Lower leg skin (tissue), 4 donors: ENCODE measurements at regions not wholly inside any gene's neighbourhood (a gene's known extent, or its start where the extent isn't known, plus 50 kb on each side); places are given as distances from the start of the nearest gene placed in this dataset.

Experiments
- DNase-seq, 2 donors: peaks; one replicate each; pipeline ENCODE4 v3.0.0-alpha.2; 2019; ENCODE audit warnings: low spot score in 2 of 2
- H3K4me3 ChIP-seq: fragments of 200-600 bp; sonication (generic); 2 replicates; pipeline ENCODE4 v1.5.1; 2017; ENCODE audit warnings: mild to moderate bottlenecking, low read depth; ENCODE audit not compliant: poor library complexity, severe bottlenecking
- POLR2A ChIP-seq, 2 donors: fragments of 450-650 bp; IDR thresholded peaks; one replicate each; pipeline ENCODE4 v1.6.1; 2016 to 2017; ENCODE audit warnings: antibody characterized with exemption in 2 of 2, mild to moderate bottlenecking in 1 of 2, moderate library complexity in 1 of 2
- WGBS, 2 donors: methylation state at CpG; one replicate each; pipeline ENCODE4 v1.1.5; 2018; 5-methylcytosine and 5-hydroxymethylcytosine counted together
- intact Hi-C: fragments of 100-400 bp; cut with DNase I; formaldehyde crosslinking; loops from one replicate; pipeline ENCODE4 v1.15.0; 2023; ENCODE audit warnings: low total_unique reads
- TF ChIP-seq, protein P1 (sequence below), 3 donors: fragments of 450-650 bp; IDR thresholded peaks; one replicate each; pipeline ENCODE4 v1.5.1; 2016; ENCODE audit warnings: antibody characterized with exemption in 3 of 3, mild to moderate bottlenecking in 3 of 3, moderate library complexity in 2 of 3

DNA sequence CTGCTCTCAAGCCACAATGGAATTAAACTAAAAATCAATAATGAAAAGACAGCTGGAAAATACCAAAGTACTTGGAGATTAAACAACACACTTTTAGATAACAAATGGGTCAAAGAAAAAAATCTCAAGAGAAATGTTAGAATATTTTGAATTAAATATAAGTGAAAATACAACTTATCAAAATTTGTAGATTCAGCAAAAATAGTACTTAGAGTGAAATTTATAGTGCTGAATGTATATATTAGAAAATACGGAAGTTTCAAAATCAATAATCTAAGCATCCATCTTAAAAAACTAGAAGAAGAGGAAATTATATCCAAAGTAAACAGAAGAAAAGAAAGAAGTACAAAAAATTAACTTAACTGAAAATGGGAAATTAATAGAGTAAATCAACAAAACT, 179.2 kb upstream of the CDH11 start:
- intact Hi-C loops: no loop called here
- no peak for DNase-seq
- 92 to 94% methylated on average over 1 of the region's 1 CpG for WGBS, 2 donors
- TF ChIP-seq, protein P1, sequence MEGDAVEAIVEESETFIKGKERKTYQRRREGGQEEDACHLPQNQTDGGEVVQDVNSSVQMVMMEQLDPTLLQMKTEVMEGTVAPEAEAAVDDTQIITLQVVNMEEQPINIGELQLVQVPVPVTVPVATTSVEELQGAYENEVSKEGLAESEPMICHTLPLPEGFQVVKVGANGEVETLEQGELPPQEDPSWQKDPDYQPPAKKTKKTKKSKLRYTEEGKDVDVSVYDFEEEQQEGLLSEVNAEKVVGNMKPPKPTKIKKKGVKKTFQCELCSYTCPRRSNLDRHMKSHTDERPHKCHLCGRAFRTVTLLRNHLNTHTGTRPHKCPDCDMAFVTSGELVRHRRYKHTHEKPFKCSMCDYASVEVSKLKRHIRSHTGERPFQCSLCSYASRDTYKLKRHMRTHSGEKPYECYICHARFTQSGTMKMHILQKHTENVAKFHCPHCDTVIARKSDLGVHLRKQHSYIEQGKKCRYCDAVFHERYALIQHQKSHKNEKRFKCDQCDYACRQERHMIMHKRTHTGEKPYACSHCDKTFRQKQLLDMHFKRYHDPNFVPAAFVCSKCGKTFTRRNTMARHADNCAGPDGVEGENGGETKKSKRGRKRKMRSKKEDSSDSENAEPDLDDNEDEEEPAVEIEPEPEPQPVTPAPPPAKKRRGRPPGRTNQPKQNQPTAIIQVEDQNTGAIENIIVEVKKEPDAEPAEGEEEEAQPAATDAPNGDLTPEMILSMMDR (IDR thresholded peaks at IDR 0.05): no peak
- no peak for TF ChIP-seq POLR2A (IDR thresholded peaks at IDR 0.05)
- H3K4me3 ChIP-seq: no peak overlapping the region

DNA sequence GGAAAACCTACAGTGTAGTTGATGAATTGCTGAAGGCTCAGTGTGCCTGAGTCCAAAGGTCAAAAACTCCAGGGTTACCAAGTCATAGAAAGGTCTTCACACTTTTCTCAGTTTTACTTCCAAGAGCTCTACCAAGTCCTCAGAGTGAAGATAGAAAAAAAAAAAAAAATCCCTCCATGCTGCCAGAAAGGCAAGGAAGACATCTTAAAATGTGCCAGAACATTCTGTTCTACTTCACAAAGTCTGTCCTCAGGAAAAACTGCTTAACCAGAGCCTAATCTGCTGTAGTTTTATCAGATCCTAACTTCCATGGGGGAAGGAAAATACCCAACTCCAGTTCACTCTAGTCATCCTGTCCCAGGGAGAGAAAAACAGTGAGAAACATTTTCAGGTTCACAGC, 175.6 kb upstream of the CDH11 start:
- intact Hi-C loops: no loop called here
- DNase-seq: no peak

DNA sequence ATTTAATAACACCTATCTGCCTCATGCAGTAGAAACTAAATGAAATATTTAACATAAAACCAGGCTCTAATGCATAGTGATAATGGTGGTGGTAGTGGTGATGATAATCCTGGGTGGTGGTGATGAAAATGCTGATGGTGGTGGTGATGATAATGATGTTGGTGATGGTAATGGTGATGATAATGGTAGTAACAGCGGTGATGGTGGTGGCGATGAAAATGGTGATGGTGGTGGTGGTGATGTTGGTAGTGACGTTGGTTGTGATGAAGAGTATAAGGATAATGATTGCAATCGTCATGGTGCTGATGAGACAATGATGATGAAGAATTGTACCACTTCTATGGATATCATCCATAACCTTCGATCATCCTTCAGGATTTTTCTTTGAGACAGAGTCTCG, 173.7 kb upstream of the CDH11 start:
- intact Hi-C loops: no loop called here
- DNase-seq: no peak
- 94 to 97% methylated on average over 6 of the region's 6 CpGs for WGBS, 2 donors
- H3K4me3 ChIP-seq: no peak overlapping the region
- TF ChIP-seq, protein P1 (IDR thresholded peaks at IDR 0.05): no peak
- TF ChIP-seq POLR2A (IDR thresholded peaks at IDR 0.05): no peak

More for the DNA sequence above, 175.6 kb upstream of the CDH11 start:
- H3K4me3 ChIP-seq: no peak overlapping the region
- no peak for TF ChIP-seq POLR2A (IDR thresholded peaks at IDR 0.05)
- TF ChIP-seq, protein P1 (IDR thresholded peaks at IDR 0.05): no peak

DNA sequence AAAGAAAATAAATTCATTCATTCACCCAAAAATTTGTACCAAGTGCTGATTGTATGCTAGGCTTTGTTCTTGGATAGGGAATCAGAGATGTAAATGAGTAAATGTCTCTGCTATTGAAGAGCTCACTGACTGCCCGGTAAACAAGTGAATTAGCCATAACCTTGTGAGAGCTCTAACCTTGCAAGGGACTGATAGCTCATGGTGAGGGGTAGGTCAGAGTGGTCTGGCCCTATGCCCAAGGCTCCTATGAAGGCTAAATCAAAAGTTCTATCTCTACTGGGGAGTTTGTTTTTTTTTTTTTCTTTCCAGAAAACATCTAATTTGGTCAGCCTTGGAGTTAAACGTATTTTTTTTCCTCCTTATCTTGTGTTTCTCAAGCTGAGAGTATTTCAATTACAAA, 172.8 kb upstream of the CDH11 start:
- 87 to 89% methylated on average over 2 of the region's 2 CpGs for WGBS, 2 donors
- TF ChIP-seq, protein P1 (IDR thresholded peaks at IDR 0.05): no peak
- no peak for TF ChIP-seq POLR2A (IDR thresholded peaks at IDR 0.05)
- intact Hi-C loops: no loop called here
- H3K4me3 ChIP-seq: no peak overlapping the region
- DNase-seq: no peak

DNA sequence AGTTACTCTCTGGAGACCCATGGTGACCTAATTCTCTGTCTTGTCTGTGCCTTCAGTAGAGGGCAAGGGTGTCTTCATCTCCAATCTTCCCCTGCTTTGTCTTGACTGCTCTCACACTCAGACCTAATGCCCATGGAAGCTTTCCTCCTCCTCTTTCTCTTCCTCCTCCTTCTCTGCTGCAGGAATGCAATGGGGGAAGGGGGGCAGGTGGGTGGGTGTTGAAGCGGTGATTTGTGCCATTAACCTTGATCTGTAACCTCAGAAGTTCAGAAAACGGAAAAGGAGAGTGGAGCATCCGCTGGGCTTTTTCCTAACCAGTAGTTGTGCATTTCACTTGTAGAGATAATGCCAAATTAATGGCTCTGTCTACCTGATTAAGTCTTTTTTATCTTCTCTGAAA, 172.3 kb upstream of the CDH11 start:
- H3K4me3 ChIP-seq: no peak overlapping the region
- no peak for DNase-seq
- intact Hi-C loops: no loop called here
- 75% methylated on average over 3 of the region's 3 CpGs for WGBS, 2 donors
- no peak for TF ChIP-seq POLR2A (IDR thresholded peaks at IDR 0.05)
- TF ChIP-seq, protein P1 (IDR thresholded peaks at IDR 0.05): no peak

DNA sequence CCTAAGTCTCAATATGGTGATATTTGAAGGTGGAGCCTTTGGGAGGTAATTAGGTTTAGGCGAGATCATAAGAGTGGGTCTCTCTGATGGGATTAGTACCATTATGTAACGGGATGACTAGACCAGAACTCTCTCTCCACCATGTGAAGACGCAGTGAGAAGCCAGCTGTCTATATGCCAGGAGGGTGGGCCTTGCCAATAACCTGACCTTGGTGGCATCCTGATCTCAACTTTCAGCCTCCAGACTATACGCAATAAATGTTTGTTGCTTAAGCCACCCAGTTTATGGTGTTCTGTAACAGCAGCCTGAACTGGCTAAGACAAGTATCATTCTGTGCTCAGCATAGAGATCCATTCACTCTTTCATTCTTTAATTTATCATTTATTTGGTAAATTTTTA, 167.2 kb upstream of the CDH11 start:
- H3K4me3 ChIP-seq: no peak overlapping the region
- no peak for DNase-seq
- WGBS, 2 donors: 74 to 81% methylated on average over 4 of the region's 4 CpGs
- intact Hi-C loops: no loop called here
- TF ChIP-seq, protein P1 (IDR thresholded peaks at IDR 0.05): no peak
- TF ChIP-seq POLR2A (IDR thresholded peaks at IDR 0.05): no peak
